ENCODE measurements at regions not wholly inside any gene's neighbourhood (a gene's known extent, or its start where the extent isn't known, plus 50 kb on each side); places are given as distances from the start of the nearest gene placed in this dataset.

DNA sequence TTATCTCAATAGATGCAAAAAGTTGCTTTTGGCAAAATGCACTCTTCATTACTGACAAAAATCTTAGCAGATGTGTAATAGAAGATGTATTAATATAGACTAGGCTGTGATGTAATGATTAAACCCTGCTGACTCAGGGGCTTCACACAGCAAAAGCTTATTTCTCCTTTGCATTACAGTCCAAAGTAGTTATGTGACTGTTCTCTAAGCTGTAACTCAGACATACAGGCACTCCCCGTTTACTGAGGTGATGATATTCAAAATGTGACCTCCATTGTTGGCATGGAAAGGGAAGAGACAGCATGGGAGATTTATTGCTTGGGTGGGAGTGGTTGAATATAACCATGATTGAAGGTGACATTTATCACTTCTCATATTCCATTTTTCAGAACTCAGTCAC is 331.5 kb downstream of the SNAPC1 start:
- ATAC-seq (ENCODE audit: low read depth), result no peak
- Histone ChIP-seq H3K27ac (ENCODE audit: insufficient read depth, low read length) (no peak overlapping the region), H4K5ac (ENCODE audit: low read depth, low read length) (no peak overlapping the region), H3K4me1 (ENCODE audit: control insufficient read depth, insufficient read depth, low read length) (no peaks in the 10 kb centered on the region), H3K23ac (ENCODE audit: low read depth, low read length) (no peak overlapping the region), H4K20me1 (ENCODE audit: insufficient read depth, low read length) (no peaks in the 10 kb centered on the region), H3K4ac (ENCODE audit: low read depth, low read length) (no peak overlapping the region), H3K18ac (ENCODE audit: low read depth, low read length) (no peak overlapping the region), H3K4me3 (ENCODE audit: insufficient read depth, low read depth, low read length) (no peak overlapping the region), H2AK9ac (replicated peaks; ENCODE audit: low read depth, low read length, poor library complexity) (no peak overlapping the region), H3K14ac (replicated peaks; ENCODE audit: low read depth, low read length) (no peak overlapping the region), H2BK15ac (ENCODE audit: low read depth, low read length) (no peak overlapping the region), H2AFZ (replicated peaks; ENCODE audit: low read length, poor library complexity) (no peak overlapping the region), H3K79me1 (ENCODE audit: low read depth in 1 of 2, low read length in 2 of 2) (no peaks in the 10 kb centered on the region), H3K27me3 (ENCODE audit: control insufficient read depth, insufficient read depth, low read length) (no peaks in the 10 kb centered on the region), H2BK5ac (ENCODE audit: low read depth, low read length, poor library complexity, severe bottlenecking) (no peak overlapping the region), H3K9ac (ENCODE audit: low read depth, low read length) (no peak overlapping the region), H3K56ac (ENCODE audit: extremely low read depth, insufficient read depth, low read length) (no peak overlapping the region), H3K36me3 (ENCODE audit: control insufficient read depth, insufficient read depth, low read length) (no peaks in the 10 kb centered on the region), H3K9me1 (ENCODE audit: insufficient read depth, low read length) (no peaks in the 10 kb centered on the region), H4K8ac (ENCODE audit: low read depth in 2 of 2, low read length in 2 of 2) (no peak overlapping the region), H2AK5ac (ENCODE audit: low read depth, low read length) (no peak overlapping the region), H3K9me3 (ENCODE audit: control insufficient read depth, insufficient read depth, low read length) (no peaks in the 10 kb centered on the region), H4K91ac (ENCODE audit: insufficient read depth, low read depth, low read length) (no peak overlapping the region), H2BK120ac (ENCODE audit: low read depth, low read length) (no peak overlapping the region), H2BK20ac (ENCODE audit: low read depth, low read length) (no peak overlapping the region), H3K4me2 (ENCODE audit: low read depth, low read length) (no peak overlapping the region)
- no CpG with 5 or more reads among the region's 1 CpG for WGBS, 2 experiments (ENCODE audit: extremely low coverage in 2 of 2, insufficient read length in 1 of 2)
- ChIA-PET CTCF (no interaction called here), POLR2A (ENCODE audit: unreplicated experiment) (no interaction called here)
- no peak for TF ChIP-seq MAZ (IDR thresholded peaks at IDR 0.05; ENCODE audit: borderline replicate concordance, low read depth, low read length)
- TF ChIP-seq, protein P1, sequence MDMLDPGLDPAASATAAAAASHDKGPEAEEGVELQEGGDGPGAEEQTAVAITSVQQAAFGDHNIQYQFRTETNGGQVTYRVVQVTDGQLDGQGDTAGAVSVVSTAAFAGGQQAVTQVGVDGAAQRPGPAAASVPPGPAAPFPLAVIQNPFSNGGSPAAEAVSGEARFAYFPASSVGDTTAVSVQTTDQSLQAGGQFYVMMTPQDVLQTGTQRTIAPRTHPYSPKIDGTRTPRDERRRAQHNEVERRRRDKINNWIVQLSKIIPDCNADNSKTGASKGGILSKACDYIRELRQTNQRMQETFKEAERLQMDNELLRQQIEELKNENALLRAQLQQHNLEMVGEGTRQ (IDR thresholded peaks at IDR 0.05; ENCODE audit: low read depth, low read length), result no peak
- no peak for TF ChIP-seq POLR2A (IDR thresholded peaks at IDR 0.05; ENCODE audit: low read depth, low read length)
- TF ChIP-seq, protein P2, sequence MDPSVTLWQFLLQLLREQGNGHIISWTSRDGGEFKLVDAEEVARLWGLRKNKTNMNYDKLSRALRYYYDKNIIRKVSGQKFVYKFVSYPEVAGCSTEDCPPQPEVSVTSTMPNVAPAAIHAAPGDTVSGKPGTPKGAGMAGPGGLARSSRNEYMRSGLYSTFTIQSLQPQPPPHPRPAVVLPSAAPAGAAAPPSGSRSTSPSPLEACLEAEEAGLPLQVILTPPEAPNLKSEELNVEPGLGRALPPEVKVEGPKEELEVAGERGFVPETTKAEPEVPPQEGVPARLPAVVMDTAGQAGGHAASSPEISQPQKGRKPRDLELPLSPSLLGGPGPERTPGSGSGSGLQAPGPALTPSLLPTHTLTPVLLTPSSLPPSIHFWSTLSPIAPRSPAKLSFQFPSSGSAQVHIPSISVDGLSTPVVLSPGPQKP (IDR thresholded peaks at IDR 0.05; ENCODE audit: borderline replicate concordance, low read depth, low read length), result no peak
- TF ChIP-seq CEBPB (IDR thresholded peaks at IDR 0.05; ENCODE audit: low read depth, low read length), result no peak
- BruUV-seq (replicated peaks), result no TSS peak
- DNase-seq, result no peak
- intact Hi-C loops (cut with micrococcal nuclease), result no loop called here
- dilution Hi-C loops (cut with HindIII; ENCODE audit: low sequenced_read_pairs, unreplicated experiment), result no loop called here
- in situ Hi-C loops (cut with MboI; ENCODE audit: low sequenced_read_pairs), result no loop called here

Measured in IMR-90 (cell line).